ENCODE measurements at regions not wholly inside any gene's neighbourhood (a gene's known extent, or its start where the extent isn't known, plus 50 kb on each side); places are given as distances from the start of the nearest gene placed in this dataset.

DNA sequence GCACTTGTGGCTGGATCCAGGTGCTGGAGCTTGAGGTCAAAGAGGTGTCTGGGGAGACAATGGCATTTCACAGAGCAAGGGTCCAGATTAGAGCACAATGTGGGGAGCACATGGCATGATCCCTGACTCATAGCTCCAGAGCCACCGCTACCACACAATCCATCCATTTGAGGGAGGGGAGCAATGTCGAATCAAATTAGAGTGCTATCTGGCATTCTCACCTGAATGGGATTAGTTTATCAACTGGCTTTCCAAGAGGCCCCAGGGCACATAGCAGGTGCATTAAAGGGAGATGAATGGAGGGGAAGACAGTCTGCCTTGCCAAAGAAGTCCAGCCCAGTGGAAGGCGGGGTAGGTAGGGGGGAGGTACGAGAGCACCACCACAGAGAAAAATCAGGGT lies 194.4 kb upstream of the GPR12 start:
- DNase-seq (ENCODE audit: low read depth) = no peak
- TF ChIP-seq CTCF (conservative IDR thresholded peaks at IDR 0.05; ENCODE audit: low read depth, low read length) = no peak
- H3K4me3 ChIP-seq (ENCODE audit: low read length) = no peak overlapping the region

GRCh38 chr13:26953291-26953690 lies 192.7 kb upstream of the GPR12 start:
- TF ChIP-seq CTCF (conservative IDR thresholded peaks at IDR 0.05; ENCODE audit: low read depth, low read length) = no peak
- no peak for DNase-seq (ENCODE audit: low read depth)
- H3K4me3 ChIP-seq (ENCODE audit: low read length) = no peak overlapping the region

- no peak for TF ChIP-seq CTCF (conservative IDR thresholded peaks at IDR 0.05; ENCODE audit: low read depth, low read length)
- no peak for DNase-seq (ENCODE audit: low read depth)
- H3K4me3 ChIP-seq (ENCODE audit: low read length) = no peak overlapping the region
Observed at GRCh38 chr13:26952551-26953143, 192.1 kb upstream of the GPR12 start.

- no peak overlapping the region for H3K4me3 ChIP-seq (ENCODE audit: low read length)
- TF ChIP-seq CTCF (conservative IDR thresholded peaks at IDR 0.05; ENCODE audit: low read depth, low read length) = no peak
- DNase-seq (ENCODE audit: low read depth) = no peak
Observed at GRCh38 chr13:26951581-26952177, 191.1 kb upstream of the GPR12 start.

DNA sequence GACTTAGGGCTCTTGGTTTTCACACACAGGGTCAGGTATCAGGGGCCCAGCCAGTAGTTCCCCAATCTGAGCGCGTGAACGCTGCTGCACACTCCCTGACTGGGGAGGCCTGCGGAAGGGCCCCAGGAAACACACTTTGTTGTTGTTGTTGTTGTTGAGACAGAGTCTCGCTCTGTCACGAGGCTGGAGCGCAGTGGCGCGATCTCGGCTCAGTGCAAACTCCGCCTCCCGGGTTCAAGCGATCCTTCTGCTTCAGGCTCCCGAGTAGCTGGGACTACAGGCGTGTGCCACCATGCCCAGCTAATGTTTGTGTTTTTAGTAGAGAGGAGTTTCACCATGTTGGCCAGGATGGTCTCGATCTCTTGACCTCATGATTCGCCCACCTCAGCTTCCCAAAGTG lies 190.4 kb upstream of the GPR12 start:
- no peak overlapping the region for H3K4me3 ChIP-seq (ENCODE audit: low read length)
- no peak for TF ChIP-seq CTCF (conservative IDR thresholded peaks at IDR 0.05; ENCODE audit: low read depth, low read length)
- no peak for DNase-seq (ENCODE audit: low read depth)

- TF ChIP-seq CTCF (conservative IDR thresholded peaks at IDR 0.05; ENCODE audit: low read depth, low read length) = no peak
- no peak overlapping the region for H3K4me3 ChIP-seq (ENCODE audit: low read length)
- no peak for DNase-seq (ENCODE audit: low read depth)
Observed at GRCh38 chr13:26950546-26950945, 190.0 kb upstream of the GPR12 start.

Measured in retinal pigment epithelial cell (primary cell).